IMR-90 (cell line): ENCODE measurements at regions not wholly inside any gene's neighbourhood (a gene's known extent, or its start where the extent isn't known, plus 50 kb on each side); places are given as distances from the start of the nearest gene placed in this dataset.

Source experiments
- ATAC-seq: fragments of 200-7000 bp; cut with Tn5 transposase; 2 replicates; pipeline ENCODE4 v1.9.1; 2020; ENCODE audit warnings: low read depth, mild to moderate bottlenecking, moderate library complexity
- BruUV-seq: library from RNA; stranded (reverse); fragments of 400-500 nt; replicated peaks from 2 replicates; lab custom pipeline; 2021; lab: Mats Ljungman, UMichigan
- CTCF ChIA-PET: fragments of 300-600 bp; formaldehyde crosslinking; extraction: SDS; loops from one replicate; lab custom pipeline; 2021; ENCODE audit warnings: antibody characterized with exemption; lab: Yijun Ruan, JAX
- POLR2A ChIA-PET: fragments of 300-600 bp; sonication (Branson Sonifier 250); formaldehyde crosslinking; loops from one replicate; lab custom pipeline; 2022; ENCODE audit warnings: antibody characterized with exemption; ENCODE audit not compliant: unreplicated experiment; lab: Charles Lee
- DNase-seq: peaks from one replicate; pipeline ENCODE4 v3.0.0; 2013
- H2AFZ ChIP-seq: replicated peaks from 2 replicates; pipeline ENCODE3; 2013; ENCODE audit warnings: low read length, mild to moderate bottlenecking; ENCODE audit not compliant: poor library complexity
- H2AK5ac ChIP-seq: 2 replicates; pipeline ENCODE4 v1.6.1; 2013; ENCODE audit warnings: low read depth, low read length, inconsistent platforms
- H2AK9ac ChIP-seq: replicated peaks from 2 replicates; pipeline ENCODE3; 2013; ENCODE audit warnings: mild to moderate bottlenecking, low read depth, low read length, moderate library complexity; ENCODE audit not compliant: poor library complexity
- H2BK120ac ChIP-seq: 2 replicates; pipeline ENCODE4 v1.6.1; 2013; ENCODE audit warnings: low read depth, low read length, inconsistent platforms
- H2BK15ac ChIP-seq: 3 replicates; pipeline ENCODE4 v1.6.1; 2013; ENCODE audit warnings: low read depth, low read length, inconsistent platforms
- H2BK20ac ChIP-seq: 2 replicates; pipeline ENCODE4 v1.6.1; 2013; ENCODE audit warnings: low read depth, mild to moderate bottlenecking, inconsistent platforms, low read length, moderate library complexity
- H2BK5ac ChIP-seq: 2 replicates; pipeline ENCODE4 v1.6.1; 2013; ENCODE audit warnings: mild to moderate bottlenecking, low read depth, low read length, inconsistent platforms; ENCODE audit not compliant: poor library complexity, severe bottlenecking
- H3K14ac ChIP-seq: replicated peaks from 2 replicates; pipeline ENCODE4 v1.6.1; 2013; ENCODE audit warnings: low read depth, low read length, inconsistent platforms
- H3K18ac ChIP-seq: 2 replicates; pipeline ENCODE4 v1.6.1; 2013; ENCODE audit warnings: low read depth, low read length, control low read depth
- H3K23ac ChIP-seq: 2 replicates; pipeline ENCODE4 v1.6.1; 2013; ENCODE audit warnings: low read depth, low read length, inconsistent platforms
- H3K27ac ChIP-seq: 2 replicates; pipeline ENCODE4 v1.5.1; 2013; ENCODE audit warnings: mild to moderate bottlenecking, control low read depth, low read length; ENCODE audit not compliant: insufficient read depth
- H3K27me3 ChIP-seq: 2 replicates; pipeline ENCODE4 v1.6.1; 2013; ENCODE audit warnings: low read length; ENCODE audit not compliant: control insufficient read depth, insufficient read depth
- H3K36me3 ChIP-seq: 2 replicates; pipeline ENCODE4 v1.6.1; 2013; ENCODE audit warnings: low read length, mixed read lengths; ENCODE audit not compliant: control insufficient read depth, insufficient read depth
- H3K4ac ChIP-seq: 2 replicates; pipeline ENCODE4 v1.6.1; 2013; ENCODE audit warnings: low read depth, low read length, inconsistent platforms
- H3K4me1 ChIP-seq: 2 replicates; pipeline ENCODE4 v1.6.1; 2013; ENCODE audit warnings: low read length, mixed read lengths; ENCODE audit not compliant: control insufficient read depth, insufficient read depth
- H3K4me2 ChIP-seq: 2 replicates; pipeline ENCODE4 v1.6.1; 2013; ENCODE audit warnings: low read depth, mild to moderate bottlenecking, control low read depth, low read length, moderate library complexity
- H3K4me3 ChIP-seq: 2 replicates; pipeline ENCODE4 v1.5.1; 2013; ENCODE audit warnings: low read depth, mild to moderate bottlenecking, control low read depth, low read length, moderate library complexity; ENCODE audit not compliant: insufficient read depth
- H3K56ac ChIP-seq: 2 replicates; pipeline ENCODE4 v1.6.1; 2013; ENCODE audit warnings: low read length, inconsistent platforms; ENCODE audit not compliant: insufficient read depth; ENCODE audit errors: extremely low read depth
- H3K79me1 ChIP-seq, 2 experiments: 2 replicates each; pipeline ENCODE4 v1.6.1; 2013; ENCODE audit warnings: low read length in 2 of 2, inconsistent platforms in 1 of 2, low read depth in 1 of 2
- H3K9ac ChIP-seq: 2 replicates; pipeline ENCODE4 v1.6.1; 2013; ENCODE audit warnings: low read depth, low read length, control low read depth
- H3K9me1 ChIP-seq: 2 replicates; pipeline ENCODE4 v1.6.1; 2013; ENCODE audit warnings: low read length, inconsistent platforms; ENCODE audit not compliant: insufficient read depth
- H3K9me3 ChIP-seq: 2 replicates; pipeline ENCODE4 v1.6.1; 2013; ENCODE audit warnings: low read length; ENCODE audit not compliant: control insufficient read depth, insufficient read depth
- H4K20me1 ChIP-seq: 2 replicates; pipeline ENCODE4 v1.6.1; 2013; ENCODE audit warnings: low read length, inconsistent platforms; ENCODE audit not compliant: insufficient read depth
- H4K5ac ChIP-seq: 2 replicates; pipeline ENCODE4 v1.6.1; 2013; ENCODE audit warnings: mild to moderate bottlenecking, low read depth, low read length, control low read depth
- H4K8ac ChIP-seq, 2 experiments: 2 replicates each; pipeline ENCODE4 v1.6.1; 2013; ENCODE audit warnings: low read depth in 2 of 2, low read length in 2 of 2, control low read depth in 1 of 2, inconsistent platforms in 1 of 2
- H4K91ac ChIP-seq: 2 replicates; pipeline ENCODE4 v1.6.1; 2013; ENCODE audit warnings: low read depth, low read length, inconsistent platforms; ENCODE audit not compliant: insufficient read depth
- FOS ChIP-seq: fragments of 150-350 bp; IDR thresholded peaks from 2 replicates; pipeline ENCODE4 v1.6.1; 2016; ENCODE audit warnings: low read depth, low read length
- MAFK ChIP-seq: IDR thresholded peaks from 2 replicates; pipeline ENCODE4 v1.6.1; 2012; ENCODE audit warnings: low read depth, low read length, improper control_type of control experiment
- MAZ ChIP-seq: IDR thresholded peaks from 2 replicates; pipeline ENCODE4 v1.6.1; 2012; ENCODE audit warnings: low read depth, mild to moderate bottlenecking, low read length, improper control_type of control experiment, moderate library complexity, borderline replicate concordance
- NFE2L2 ChIP-seq: fragments of 150-350 bp; IDR thresholded peaks from 2 replicates; pipeline ENCODE4 v1.6.1; 2016; ENCODE audit warnings: low read depth, mild to moderate bottlenecking, low read length
- SMC3 ChIP-seq: fragments of 150-350 bp; IDR thresholded peaks from 2 replicates; pipeline ENCODE4 v1.6.1; 2016; ENCODE audit warnings: low read depth, mild to moderate bottlenecking, antibody characterized with exemption, low read length, moderate library complexity
- WGBS, 2 experiments: methylation state at CpG; one replicate each; pipeline versions ENCODE4 v1.1.5 to v1.1.7; 2013; ENCODE audit warnings: missing lambda C conversion rate in 2 of 2; ENCODE audit not compliant: insufficient read length in 1 of 2; ENCODE audit errors: extremely low coverage in 2 of 2; 5-methylcytosine and 5-hydroxymethylcytosine counted together
- dilution Hi-C: fragments of 300-500 bp; cut with HindIII; formaldehyde crosslinking; loops from one replicate; pipeline ENCODE4 v1.14.3; 2018; ENCODE audit warnings: low sequenced_read_pairs; ENCODE audit not compliant: unreplicated experiment
- in situ Hi-C: fragments of 300-500 bp; cut with MboI; formaldehyde crosslinking; loops from 3 replicates; pipeline ENCODE4 v1.14.3; 2019; ENCODE audit warnings: low sequenced_read_pairs, inconsistent platforms, mixed read lengths
- intact Hi-C: fragments of 100-400 bp; cut with micrococcal nuclease; formaldehyde crosslinking; loops from 2 replicates; pipeline ENCODE4 v1.10.0; 2022
- TF ChIP-seq, protein P1 (sequence below): fragments of 150-350 bp; IDR thresholded peaks from 2 replicates; pipeline ENCODE4 v1.6.1; 2017; ENCODE audit warnings: mild to moderate bottlenecking, antibody characterized with exemption, low read length, low read depth

DNA sequence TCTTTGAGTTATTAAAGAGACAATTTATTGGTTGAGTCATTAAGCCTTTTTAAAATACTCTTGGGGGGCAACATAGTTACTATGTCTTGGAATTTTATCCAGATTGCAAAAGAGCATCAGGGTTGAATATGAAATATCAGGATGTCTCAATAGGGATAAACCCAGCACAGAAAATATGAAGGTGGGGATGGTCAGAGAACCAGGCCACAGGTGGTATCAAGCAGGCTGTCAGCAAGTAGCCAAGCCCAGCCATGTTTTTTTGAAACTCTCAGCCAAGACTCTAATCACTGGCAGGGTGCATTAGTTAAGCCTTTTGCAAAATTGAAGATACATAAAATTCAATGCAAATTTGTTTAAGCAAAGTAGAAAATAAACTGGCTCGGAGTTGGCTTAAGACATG lies 468.9 kb downstream of the DTWD2 start:
- H3K27me3 ChIP-seq: no peaks in the 10 kb centered on the region
- H2BK5ac ChIP-seq: no peak overlapping the region
- H3K18ac ChIP-seq: no peak overlapping the region
- intact Hi-C loops (no loop called here), dilution Hi-C loops (no loop called here), in situ Hi-C loops (no loop called here)
- no CpG with 5 or more reads among the region's 1 CpG for WGBS, 2 experiments
- no peak for DNase-seq
- H3K23ac ChIP-seq: no peak overlapping the region
- H4K8ac ChIP-seq: no peak overlapping the region
- no peak overlapping the region for H3K14ac ChIP-seq
- no peak overlapping the region for H2AK9ac ChIP-seq
- H4K20me1 ChIP-seq: no peaks in the 10 kb centered on the region
- H3K36me3 ChIP-seq: no peaks in the 10 kb centered on the region
- no peak overlapping the region for H2BK15ac ChIP-seq
- no peak overlapping the region for H3K9ac ChIP-seq
- TF ChIP-seq SMC3 (no peak), FOS (no peak), MAFK (no peak), MAZ (no peak), NFE2L2 (no peak)
- TF ChIP-seq, protein P1, sequence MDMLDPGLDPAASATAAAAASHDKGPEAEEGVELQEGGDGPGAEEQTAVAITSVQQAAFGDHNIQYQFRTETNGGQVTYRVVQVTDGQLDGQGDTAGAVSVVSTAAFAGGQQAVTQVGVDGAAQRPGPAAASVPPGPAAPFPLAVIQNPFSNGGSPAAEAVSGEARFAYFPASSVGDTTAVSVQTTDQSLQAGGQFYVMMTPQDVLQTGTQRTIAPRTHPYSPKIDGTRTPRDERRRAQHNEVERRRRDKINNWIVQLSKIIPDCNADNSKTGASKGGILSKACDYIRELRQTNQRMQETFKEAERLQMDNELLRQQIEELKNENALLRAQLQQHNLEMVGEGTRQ: no peak
- H4K5ac ChIP-seq: no peak overlapping the region
- POLR2A ChIA-PET: no interaction called here
- H2BK20ac ChIP-seq: no peak overlapping the region
- CTCF ChIA-PET: no interaction called here
- BruUV-seq: no TSS peak
- ATAC-seq: no peak
- H3K4me2 ChIP-seq: no peak overlapping the region
- no peaks in the 10 kb centered on the region for H3K9me1 ChIP-seq
- H3K79me1 ChIP-seq: no peaks in the 10 kb centered on the region
- no peak overlapping the region for H3K4ac ChIP-seq
- no peak overlapping the region for H4K91ac ChIP-seq
- no peak overlapping the region for H3K27ac ChIP-seq
- H2BK120ac ChIP-seq: no peak overlapping the region
- no peak overlapping the region for H2AK5ac ChIP-seq
- peaks cover 10% of the 10 kb centered on the region; the same call in 1 of the 2 replicates for H3K9me3 ChIP-seq
- no peak overlapping the region for H3K4me3 ChIP-seq
- H3K4me1 ChIP-seq: no peaks in the 10 kb centered on the region
- H2AFZ ChIP-seq: no peak overlapping the region
- H3K56ac ChIP-seq: no peak overlapping the region
